Astrocyte (in vitro differentiated cells and primary cell): ENCODE measurements at regions not wholly inside any gene's neighbourhood (a gene's known extent, or its start where the extent isn't known, plus 50 kb on each side); places are given as distances from the start of the nearest gene placed in this dataset.

Experiments
- DNase-seq: peaks from one replicate; pipeline ENCODE4 v3.0.0-alpha.2; 2010; ENCODE audit warnings: low read depth
- FAIRE-seq: peaks from 2 replicates; lab custom pipeline; 2011; peaks lifted over from hg19 to GRCh38; lab: Jason Lieb, UNC
- H2AFZ ChIP-seq: 2 replicates; pipeline ENCODE4 v1.6.0; 2012; ENCODE audit warnings: low read depth, low read length, inconsistent platforms
- H3K27ac ChIP-seq: 2 replicates; pipeline ENCODE4 v1.5.1; 2011; ENCODE audit warnings: low read depth, low read length, inconsistent platforms
- H3K27me3 ChIP-seq: 2 replicates; pipeline ENCODE4 v1.6.0; 2011; ENCODE audit warnings: low read length, inconsistent platforms; ENCODE audit not compliant: insufficient read depth
- H3K36me3 ChIP-seq: 2 replicates; pipeline ENCODE4 v1.5.1; 2011; ENCODE audit warnings: low read length, inconsistent platforms; ENCODE audit not compliant: insufficient read depth
- H3K4me1 ChIP-seq: 2 replicates; pipeline ENCODE4 v1.5.1; 2011; ENCODE audit warnings: low read length, inconsistent platforms; ENCODE audit not compliant: insufficient read depth
- H3K4me2 ChIP-seq: 2 replicates; pipeline ENCODE4 v1.6.0; 2012; ENCODE audit warnings: low read length, inconsistent platforms
- H3K4me3 ChIP-seq: 2 replicates; pipeline ENCODE4 v1.5.1; 2011; ENCODE audit warnings: low read depth, mild to moderate bottlenecking, low read length, inconsistent platforms; ENCODE audit not compliant: insufficient read depth
- H3K79me2 ChIP-seq: 2 replicates; pipeline ENCODE4 v1.6.0; 2012; ENCODE audit warnings: mild to moderate bottlenecking, low read length, inconsistent platforms; ENCODE audit not compliant: insufficient read depth
- H3K9ac ChIP-seq: 2 replicates; pipeline ENCODE4 v1.6.0; 2012; ENCODE audit warnings: mild to moderate bottlenecking, low read length, inconsistent platforms
- H3K9me3 ChIP-seq: 2 replicates; pipeline ENCODE4 v1.5.1; 2012; ENCODE audit warnings: low read depth, mild to moderate bottlenecking, low read length, inconsistent platforms; ENCODE audit not compliant: insufficient read depth
- H4K20me1 ChIP-seq: 2 replicates; pipeline ENCODE4 v1.6.0; 2012; ENCODE audit warnings: low read length, inconsistent platforms; ENCODE audit not compliant: insufficient read depth
- H3K27ac Mint-ChIP-seq: one replicate; pipeline ENCODE4 v1.8.0; 2021; ENCODE audit warnings: mild to moderate bottlenecking, mixed read lengths; ENCODE audit not compliant: unreplicated experiment
- H3K27me3 Mint-ChIP-seq: one replicate; pipeline ENCODE4 v1.8.0; 2021; ENCODE audit warnings: low read depth, mixed read lengths; ENCODE audit not compliant: unreplicated experiment
- H3K36me3 Mint-ChIP-seq: one replicate; pipeline ENCODE4 v1.8.0; 2021; ENCODE audit warnings: low read depth, mixed read lengths; ENCODE audit not compliant: unreplicated experiment
- H3K4me1 Mint-ChIP-seq: one replicate; pipeline ENCODE4 v1.8.0; 2021; ENCODE audit warnings: low read depth, mixed read lengths; ENCODE audit not compliant: unreplicated experiment
- H3K4me3 Mint-ChIP-seq: one replicate; pipeline ENCODE4 v1.8.0; 2021; ENCODE audit warnings: mild to moderate bottlenecking, moderate library complexity, mixed read lengths; ENCODE audit not compliant: unreplicated experiment
- H3K9me3 Mint-ChIP-seq: one replicate; pipeline ENCODE4 v1.8.0; 2021; ENCODE audit warnings: mild to moderate bottlenecking, mixed read lengths; ENCODE audit not compliant: unreplicated experiment
- EZH2 ChIP-seq: IDR thresholded peaks from 2 replicates; pipeline ENCODE4 v1.6.1; 2012; ENCODE audit warnings: mild to moderate bottlenecking, low read length, inconsistent platforms; ENCODE audit not compliant: insufficient read depth
- TF ChIP-seq, protein P1 (sequence below): IDR thresholded peaks from 2 replicates; pipeline ENCODE4 v1.5.1; 2011; ENCODE audit warnings: low read depth, mild to moderate bottlenecking, inconsistent platforms, low read length, moderate library complexity; ENCODE audit not compliant: insufficient read depth

DNA sequence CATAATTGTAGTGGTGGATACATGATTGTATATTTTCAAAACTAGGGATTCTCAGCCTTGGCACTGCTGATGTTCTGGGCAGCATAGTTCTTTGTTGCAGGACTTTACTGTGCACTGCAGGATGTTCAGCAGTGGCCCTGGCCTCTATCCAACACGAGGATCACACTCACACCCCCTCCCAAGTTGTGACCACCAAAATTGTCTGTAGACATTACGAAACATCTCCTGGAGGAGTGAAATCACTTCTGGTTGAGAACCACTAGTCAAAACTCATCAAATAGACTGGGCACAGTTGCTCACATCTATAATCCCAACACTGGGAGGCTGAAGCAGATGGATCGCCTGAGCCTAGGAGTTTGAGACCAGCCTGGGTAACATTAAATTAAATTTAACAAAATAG is 123.1 kb upstream of the CDYL start:
- H3K27me3 ChIP-seq = no peaks in the 10 kb centered on the region
- H3K9me3 ChIP-seq = no peaks in the 10 kb centered on the region
- H3K9ac ChIP-seq = no peak overlapping the region
- H3K4me3 ChIP-seq = no peak overlapping the region
- DNase-seq = no peak
- Mint-ChIP-seq H3K27me3 (no peaks in the 10 kb centered on the region), H3K27ac (no peak overlapping the region), H3K36me3 (no peaks in the 10 kb centered on the region), H3K9me3 (peaks cover 4% of the 10 kb centered on the region), H3K4me1 (peaks cover 2% of the 10 kb centered on the region), H3K4me3 (no peak overlapping the region)
- no peak overlapping the region for H3K27ac ChIP-seq
- no peaks in the 10 kb centered on the region for H3K36me3 ChIP-seq
- no peaks in the 10 kb centered on the region for H3K4me1 ChIP-seq
- H4K20me1 ChIP-seq = no peaks in the 10 kb centered on the region
- no peak for FAIRE-seq
- TF ChIP-seq, protein P1, sequence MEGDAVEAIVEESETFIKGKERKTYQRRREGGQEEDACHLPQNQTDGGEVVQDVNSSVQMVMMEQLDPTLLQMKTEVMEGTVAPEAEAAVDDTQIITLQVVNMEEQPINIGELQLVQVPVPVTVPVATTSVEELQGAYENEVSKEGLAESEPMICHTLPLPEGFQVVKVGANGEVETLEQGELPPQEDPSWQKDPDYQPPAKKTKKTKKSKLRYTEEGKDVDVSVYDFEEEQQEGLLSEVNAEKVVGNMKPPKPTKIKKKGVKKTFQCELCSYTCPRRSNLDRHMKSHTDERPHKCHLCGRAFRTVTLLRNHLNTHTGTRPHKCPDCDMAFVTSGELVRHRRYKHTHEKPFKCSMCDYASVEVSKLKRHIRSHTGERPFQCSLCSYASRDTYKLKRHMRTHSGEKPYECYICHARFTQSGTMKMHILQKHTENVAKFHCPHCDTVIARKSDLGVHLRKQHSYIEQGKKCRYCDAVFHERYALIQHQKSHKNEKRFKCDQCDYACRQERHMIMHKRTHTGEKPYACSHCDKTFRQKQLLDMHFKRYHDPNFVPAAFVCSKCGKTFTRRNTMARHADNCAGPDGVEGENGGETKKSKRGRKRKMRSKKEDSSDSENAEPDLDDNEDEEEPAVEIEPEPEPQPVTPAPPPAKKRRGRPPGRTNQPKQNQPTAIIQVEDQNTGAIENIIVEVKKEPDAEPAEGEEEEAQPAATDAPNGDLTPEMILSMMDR = no peak
- TF ChIP-seq EZH2 = no peak
- no peak overlapping the region for H3K4me2 ChIP-seq
- no peak overlapping the region for H2AFZ ChIP-seq
- no peaks in the 10 kb centered on the region for H3K79me2 ChIP-seq

DNA sequence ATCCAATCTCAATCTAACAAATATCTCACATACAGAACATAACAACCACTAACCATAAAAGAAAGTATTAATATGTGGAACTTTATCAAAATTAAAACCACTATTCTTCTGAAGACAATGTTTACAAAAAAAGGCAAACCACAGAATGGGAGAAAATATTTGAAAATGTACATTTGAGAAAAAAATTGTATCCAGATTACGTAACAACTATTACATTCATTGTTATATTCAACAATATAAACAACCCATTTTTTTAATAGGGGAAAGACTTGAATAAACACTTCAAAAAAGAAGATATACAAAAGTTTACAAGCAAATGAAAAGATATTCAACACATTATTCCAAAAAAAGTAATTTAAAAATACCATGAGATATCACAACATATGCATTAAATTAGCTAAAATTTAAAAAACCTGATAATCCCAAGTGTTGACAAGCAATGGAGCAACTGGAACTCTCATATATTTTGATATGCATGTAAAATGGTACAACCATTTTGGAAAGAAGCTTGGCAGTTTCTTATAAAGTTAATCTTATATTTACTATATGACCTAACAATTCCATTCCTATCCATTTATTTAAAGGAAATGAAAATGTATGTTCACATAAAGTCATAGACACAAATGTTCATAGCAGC is 124.3 kb upstream of the CDYL start:
- no peak overlapping the region for H3K4me3 ChIP-seq
- H3K4me1 ChIP-seq = peaks cover 6% of the 10 kb centered on the region
- Mint-ChIP-seq H3K36me3 (no peaks in the 10 kb centered on the region), H3K9me3 (peaks cover 4% of the 10 kb centered on the region), H3K4me1 (peaks cover 6% of the 10 kb centered on the region), H3K4me3 (no peak overlapping the region), H3K27ac (no peak overlapping the region), H3K27me3 (no peaks in the 10 kb centered on the region)
- no peak overlapping the region for H3K27ac ChIP-seq
- TF ChIP-seq, protein P1 = no peak
- no peak for TF ChIP-seq EZH2
- no peak for FAIRE-seq
- H3K9me3 ChIP-seq = no peaks in the 10 kb centered on the region
- no peaks in the 10 kb centered on the region for H4K20me1 ChIP-seq
- no peaks in the 10 kb centered on the region for H3K36me3 ChIP-seq
- no peak overlapping the region for H2AFZ ChIP-seq
- H3K9ac ChIP-seq = no peak overlapping the region
- H3K27me3 ChIP-seq = no peaks in the 10 kb centered on the region
- no peaks in the 10 kb centered on the region for H3K79me2 ChIP-seq
- no peak overlapping the region for H3K4me2 ChIP-seq
- no peak for DNase-seq

DNA sequence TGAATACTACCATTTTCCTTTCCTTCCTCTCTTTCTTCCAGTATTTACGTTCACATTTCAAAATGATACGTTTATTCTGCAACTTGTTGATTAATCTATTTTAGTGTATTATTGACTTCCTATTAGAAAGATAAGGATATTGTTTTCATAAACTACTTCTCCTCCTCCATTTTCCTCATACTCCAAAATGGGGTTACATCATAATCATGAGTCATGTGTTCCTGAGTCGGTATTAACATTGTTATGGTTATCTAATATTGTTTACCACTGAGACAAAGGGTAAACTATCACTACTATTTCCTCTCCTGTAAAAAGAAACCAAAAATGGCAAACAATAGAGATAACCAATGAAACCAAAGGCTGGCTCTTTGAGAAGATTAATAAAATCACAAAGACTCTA is 126.5 kb upstream of the CDYL start:
- no peak overlapping the region for H3K4me2 ChIP-seq
- H3K27me3 ChIP-seq = no peaks in the 10 kb centered on the region
- no peak for DNase-seq
- H3K9me3 ChIP-seq = no peaks in the 10 kb centered on the region
- peaks cover 7% of the 10 kb centered on the region for H3K4me1 Mint-ChIP-seq
- H3K4me3 Mint-ChIP-seq = no peak overlapping the region
- FAIRE-seq = no peak
- peaks cover 6% of the 10 kb centered on the region for H3K4me1 ChIP-seq
- H3K27ac Mint-ChIP-seq = no peak overlapping the region
- H3K4me3 ChIP-seq = no peak overlapping the region
- no peak overlapping the region for H2AFZ ChIP-seq
- no peaks in the 10 kb centered on the region for H3K79me2 ChIP-seq
- no peaks in the 10 kb centered on the region for H4K20me1 ChIP-seq
- H3K36me3 Mint-ChIP-seq = no peaks in the 10 kb centered on the region
- peaks cover 6% of the 10 kb centered on the region for H3K9me3 Mint-ChIP-seq
- H3K27me3 Mint-ChIP-seq = no peaks in the 10 kb centered on the region
- TF ChIP-seq EZH2 = no peak
- TF ChIP-seq, protein P1 = no peak
- no peak overlapping the region for H3K9ac ChIP-seq
- H3K27ac ChIP-seq = no peak overlapping the region
- H3K36me3 ChIP-seq = no peaks in the 10 kb centered on the region
